WTC11 (cell line): ENCODE measurements at regions not wholly inside any gene's neighbourhood (a gene's known extent, or its start where the extent isn't known, plus 50 kb on each side); places are given as distances from the start of the nearest gene placed in this dataset.

ENCODE experiments used
- ATAC-seq: fragments of 200-7000 bp; cut with Tn5 transposase; 2 replicates; pipeline ENCODE4 v1.10.0; 2021; ENCODE audit warnings: mild to moderate bottlenecking, moderate library complexity
- CTCF ChIA-PET: fragments of 300-600 bp; sonication (Branson Sonifier 250); formaldehyde crosslinking; loops from one replicate; lab custom pipeline; 2021; ENCODE audit warnings: antibody characterized with exemption; lab: Charles Lee
- POLR2A ChIA-PET: fragments of 350-600 bp; sonication (Branson Sonifier 250); formaldehyde crosslinking; loops from one replicate; lab custom pipeline; 2021; ENCODE audit warnings: antibody characterized with exemption; lab: Charles Lee
- DNase-seq: peaks from one replicate; pipeline ENCODE4 v3.0.0; 2021; ENCODE audit warnings: low spot score
- H3K27ac Mint-ChIP-seq: 2 replicates; pipeline ENCODE4 v1.8.0; 2021; ENCODE audit warnings: mixed read lengths
- H3K27me3 Mint-ChIP-seq: 2 replicates; pipeline ENCODE4 v1.8.0; 2021; ENCODE audit warnings: low read depth, mild to moderate bottlenecking, moderate library complexity, mixed read lengths
- H3K36me3 Mint-ChIP-seq: 2 replicates; pipeline ENCODE4 v1.8.0; 2021; ENCODE audit warnings: mixed read lengths
- H3K4me1 Mint-ChIP-seq: 2 replicates; pipeline ENCODE4 v1.8.0; 2022; ENCODE audit warnings: mixed read lengths
- H3K4me3 Mint-ChIP-seq: 2 replicates; pipeline ENCODE4 v1.8.0; 2021; ENCODE audit warnings: mild to moderate bottlenecking, moderate library complexity, mixed read lengths
- H3K9me3 Mint-ChIP-seq: 2 replicates; pipeline ENCODE4 v1.8.0; 2021; ENCODE audit warnings: mixed read lengths
- ELF4 ChIP-seq: sonication (generic); formaldehyde crosslinking; IDR thresholded peaks from 2 replicates; pipeline ENCODE4 v1.8.1; 2022; ENCODE audit warnings: low read depth, mild to moderate bottlenecking, moderate library complexity, missing genetic modification reagents
- ESRRA ChIP-seq: sonication (generic); formaldehyde crosslinking; IDR thresholded peaks from 2 replicates; pipeline ENCODE4 v1.8.1; 2022; ENCODE audit warnings: mild to moderate bottlenecking, missing genetic modification reagents, borderline replicate concordance
- FOXP1 ChIP-seq: sonication (generic); formaldehyde crosslinking; IDR thresholded peaks from 2 replicates; pipeline ENCODE4 v1.8.0; 2022; ENCODE audit warnings: missing genetic modification reagents, mild to moderate bottlenecking, moderate library complexity, borderline replicate concordance
- HMGA2 ChIP-seq: fragments of 250-450 bp; sonication (Bioruptor Pico); IDR thresholded peaks from 2 replicates; pipeline ENCODE4 v1.4.0; 2021; ENCODE audit warnings: mild to moderate bottlenecking, moderate library complexity
- NFYB ChIP-seq: sonication (generic); formaldehyde crosslinking; conservative IDR thresholded peaks from 2 replicates; pipeline ENCODE4 v1.8.0; 2022; ENCODE audit warnings: low read depth, missing genetic modification reagents
- SMAD4 ChIP-seq: sonication (generic); formaldehyde crosslinking; IDR thresholded peaks from 2 replicates; pipeline ENCODE4 v1.8.0; 2022; ENCODE audit warnings: mild to moderate bottlenecking, missing genetic modification reagents
- SOX15 ChIP-seq: fragments of 250-450 bp; sonication (Bioruptor Pico); IDR thresholded peaks from 2 replicates; pipeline ENCODE4 v1.9.0; 2021; ENCODE audit warnings: mild to moderate bottlenecking
- TCF7 ChIP-seq: sonication (generic); formaldehyde crosslinking; IDR thresholded peaks from 2 replicates; pipeline ENCODE4 v1.8.0; 2022; ENCODE audit warnings: mild to moderate bottlenecking, low read depth, missing genetic modification reagents, moderate library complexity
- ZNF232 ChIP-seq: sonication (generic); formaldehyde crosslinking; IDR thresholded peaks from 2 replicates; pipeline ENCODE4 v1.8.0; 2022; ENCODE audit warnings: mild to moderate bottlenecking, missing genetic modification reagents
- ZNF671 ChIP-seq: fragments of 250-450 bp; sonication (Bioruptor Pico); IDR thresholded peaks from 2 replicates; pipeline ENCODE4 v1.8.0; 2021; ENCODE audit warnings: mild to moderate bottlenecking
- TF ChIP-seq, protein P1 (sequence below): sonication (generic); formaldehyde crosslinking; IDR thresholded peaks from 2 replicates; pipeline ENCODE4 v1.8.1; 2022; ENCODE audit warnings: low read depth, missing genetic modification reagents, borderline replicate concordance
- TF ChIP-seq, protein P2 (sequence below): fragments of 250-450 bp; sonication (Bioruptor Pico); conservative IDR thresholded peaks from 2 replicates; pipeline ENCODE4 v1.9.0; 2021; ENCODE audit warnings: mild to moderate bottlenecking
- TF ChIP-seq, protein P3 (sequence below): sonication (generic); formaldehyde crosslinking; IDR thresholded peaks from 2 replicates; pipeline ENCODE4 v1.8.0; 2023; ENCODE audit warnings: mild to moderate bottlenecking, missing genetic modification reagents
- TF ChIP-seq, protein P4 (sequence below): fragments of 250-450 bp; sonication (Bioruptor Pico); IDR thresholded peaks from 2 replicates; pipeline ENCODE4 v1.8.0; 2021; ENCODE audit warnings: mild to moderate bottlenecking
- TF ChIP-seq, protein P5 (sequence below): sonication (generic); formaldehyde crosslinking; IDR thresholded peaks from 2 replicates; pipeline ENCODE4 v1.8.1; 2023; ENCODE audit warnings: mild to moderate bottlenecking, moderate library complexity, missing genetic modification reagents
- TF ChIP-seq, protein P6 (sequence below): sonication (generic); formaldehyde crosslinking; IDR thresholded peaks from 2 replicates; pipeline ENCODE4 v1.8.1; 2022; ENCODE audit warnings: mild to moderate bottlenecking, missing genetic modification reagents, moderate library complexity, borderline replicate concordance

DNA sequence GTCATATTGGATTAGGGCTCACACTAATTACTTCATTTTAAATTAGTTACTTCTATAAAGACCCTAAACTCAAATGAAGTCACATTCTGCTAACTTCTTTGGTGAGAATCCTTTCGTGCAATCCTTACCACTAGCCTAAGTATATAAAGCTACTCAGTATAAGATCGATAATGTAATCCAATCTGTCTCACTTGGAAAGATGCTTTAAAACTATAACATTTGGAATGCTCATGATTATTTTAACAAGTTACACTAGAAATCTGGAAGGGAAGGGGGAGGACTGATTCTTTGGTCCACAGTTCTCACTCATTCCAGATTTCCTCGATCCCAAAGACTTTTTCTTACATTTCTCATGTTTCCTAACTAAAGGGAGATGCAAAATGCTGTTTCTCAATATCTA is 336.4 kb upstream of the SLIT2 start (continued):
- TF ChIP-seq, protein P1, sequence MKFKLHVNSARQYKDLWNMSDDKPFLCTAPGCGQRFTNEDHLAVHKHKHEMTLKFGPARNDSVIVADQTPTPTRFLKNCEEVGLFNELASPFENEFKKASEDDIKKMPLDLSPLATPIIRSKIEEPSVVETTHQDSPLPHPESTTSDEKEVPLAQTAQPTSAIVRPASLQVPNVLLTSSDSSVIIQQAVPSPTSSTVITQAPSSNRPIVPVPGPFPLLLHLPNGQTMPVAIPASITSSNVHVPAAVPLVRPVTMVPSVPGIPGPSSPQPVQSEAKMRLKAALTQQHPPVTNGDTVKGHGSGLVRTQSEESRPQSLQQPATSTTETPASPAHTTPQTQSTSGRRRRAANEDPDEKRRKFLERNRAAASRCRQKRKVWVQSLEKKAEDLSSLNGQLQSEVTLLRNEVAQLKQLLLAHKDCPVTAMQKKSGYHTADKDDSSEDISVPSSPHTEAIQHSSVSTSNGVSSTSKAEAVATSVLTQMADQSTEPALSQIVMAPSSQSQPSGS (CRISPR knock-in tag) = no peak
- TF ChIP-seq, protein P2, sequence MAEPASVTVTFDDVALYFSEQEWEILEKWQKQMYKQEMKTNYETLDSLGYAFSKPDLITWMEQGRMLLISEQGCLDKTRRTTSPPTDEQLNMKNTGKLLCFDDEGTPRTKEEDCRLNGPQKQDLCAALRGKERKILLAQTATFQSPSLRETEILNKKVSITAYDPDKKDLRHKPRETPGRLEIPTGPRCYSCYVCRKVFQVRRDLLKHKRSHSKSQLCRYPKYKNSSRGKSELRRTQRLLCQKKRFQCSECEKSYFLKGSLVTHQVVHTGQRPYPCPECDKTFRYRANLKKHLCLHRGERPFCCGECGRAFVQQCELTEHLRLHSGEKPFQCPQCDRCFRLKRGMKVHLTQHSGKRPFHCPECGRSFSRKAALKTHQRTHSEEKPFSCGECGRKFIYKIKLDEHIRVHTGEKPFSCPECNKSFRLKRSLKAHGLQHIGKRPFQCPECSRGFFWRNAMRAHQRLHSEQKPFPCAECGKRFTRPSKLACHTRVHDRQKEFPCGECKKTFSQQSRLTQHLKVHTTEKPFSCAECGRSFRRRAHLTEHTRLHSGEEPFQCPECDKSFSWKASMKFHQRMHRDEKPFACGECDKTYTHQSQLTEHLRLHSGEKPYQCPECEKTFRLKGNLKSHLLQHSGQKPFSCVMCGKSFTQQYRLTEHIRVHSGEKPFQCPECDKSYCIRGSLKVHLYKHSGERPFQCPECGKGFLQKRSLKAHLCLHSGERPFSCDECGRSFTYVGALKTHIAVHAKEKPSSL (CRISPR knock-in tag) = no peak
- TF ChIP-seq, protein P3, sequence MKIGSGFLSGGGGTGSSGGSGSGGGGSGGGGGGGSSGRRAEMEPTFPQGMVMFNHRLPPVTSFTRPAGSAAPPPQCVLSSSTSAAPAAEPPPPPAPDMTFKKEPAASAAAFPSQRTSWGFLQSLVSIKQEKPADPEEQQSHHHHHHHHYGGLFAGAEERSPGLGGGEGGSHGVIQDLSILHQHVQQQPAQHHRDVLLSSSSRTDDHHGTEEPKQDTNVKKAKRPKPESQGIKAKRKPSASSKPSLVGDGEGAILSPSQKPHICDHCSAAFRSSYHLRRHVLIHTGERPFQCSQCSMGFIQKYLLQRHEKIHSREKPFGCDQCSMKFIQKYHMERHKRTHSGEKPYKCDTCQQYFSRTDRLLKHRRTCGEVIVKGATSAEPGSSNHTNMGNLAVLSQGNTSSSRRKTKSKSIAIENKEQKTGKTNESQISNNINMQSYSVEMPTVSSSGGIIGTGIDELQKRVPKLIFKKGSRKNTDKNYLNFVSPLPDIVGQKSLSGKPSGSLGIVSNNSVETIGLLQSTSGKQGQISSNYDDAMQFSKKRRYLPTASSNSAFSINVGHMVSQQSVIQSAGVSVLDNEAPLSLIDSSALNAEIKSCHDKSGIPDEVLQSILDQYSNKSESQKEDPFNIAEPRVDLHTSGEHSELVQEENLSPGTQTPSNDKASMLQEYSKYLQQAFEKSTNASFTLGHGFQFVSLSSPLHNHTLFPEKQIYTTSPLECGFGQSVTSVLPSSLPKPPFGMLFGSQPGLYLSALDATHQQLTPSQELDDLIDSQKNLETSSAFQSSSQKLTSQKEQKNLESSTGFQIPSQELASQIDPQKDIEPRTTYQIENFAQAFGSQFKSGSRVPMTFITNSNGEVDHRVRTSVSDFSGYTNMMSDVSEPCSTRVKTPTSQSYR (CRISPR knock-in tag) = no peak
- TF ChIP-seq NFYB (CRISPR knock-in tag) (no peak), FOXP1 (CRISPR knock-in tag) (no peak), SOX15 (CRISPR knock-in tag) (no peak), ZNF232 (no peak), ZNF671 (CRISPR knock-in tag) (no peak)
- TF ChIP-seq, protein P4, sequence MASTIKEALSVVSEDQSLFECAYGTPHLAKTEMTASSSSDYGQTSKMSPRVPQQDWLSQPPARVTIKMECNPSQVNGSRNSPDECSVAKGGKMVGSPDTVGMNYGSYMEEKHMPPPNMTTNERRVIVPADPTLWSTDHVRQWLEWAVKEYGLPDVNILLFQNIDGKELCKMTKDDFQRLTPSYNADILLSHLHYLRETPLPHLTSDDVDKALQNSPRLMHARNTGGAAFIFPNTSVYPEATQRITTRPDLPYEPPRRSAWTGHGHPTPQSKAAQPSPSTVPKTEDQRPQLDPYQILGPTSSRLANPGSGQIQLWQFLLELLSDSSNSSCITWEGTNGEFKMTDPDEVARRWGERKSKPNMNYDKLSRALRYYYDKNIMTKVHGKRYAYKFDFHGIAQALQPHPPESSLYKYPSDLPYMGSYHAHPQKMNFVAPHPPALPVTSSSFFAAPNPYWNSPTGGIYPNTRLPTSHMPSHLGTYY (CRISPR knock-in tag) = no peak
- TF ChIP-seq, all 79 proteins: peak for 0

DNA sequence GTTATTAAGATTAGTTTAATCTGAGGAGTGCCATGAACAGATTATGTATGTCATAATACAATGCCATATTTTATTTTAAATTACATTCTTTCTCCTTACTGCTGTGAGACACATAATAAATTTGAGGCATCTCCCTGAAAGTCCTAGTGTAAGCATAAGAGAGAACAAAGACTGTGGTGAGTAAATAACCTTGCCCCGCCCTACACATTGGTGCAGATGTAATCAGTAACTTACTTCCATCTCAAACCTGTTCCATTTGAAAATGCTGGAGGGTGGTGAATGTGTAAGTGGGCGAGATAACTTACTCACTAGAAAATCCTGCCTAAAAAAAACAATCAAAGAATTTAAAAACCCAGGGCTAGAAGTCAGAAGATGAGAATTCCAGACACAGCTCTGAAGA is 338.1 kb upstream of the SLIT2 start:
- no peak for ATAC-seq
- no peaks in the 10 kb centered on the region; the same call in 1 of the 2 replicates for H3K27me3 Mint-ChIP-seq
- H3K36me3 Mint-ChIP-seq = no peaks in the 10 kb centered on the region
- peaks cover 16% of the 10 kb centered on the region for H3K9me3 Mint-ChIP-seq
- no peak overlapping the region for H3K4me3 Mint-ChIP-seq
- no peaks in the 10 kb centered on the region for H3K4me1 Mint-ChIP-seq
- TF ChIP-seq ESRRA (CRISPR knock-in tag) = no peak
- TF ChIP-seq, all 79 proteins: peak for 0
- no peak overlapping the region for H3K27ac Mint-ChIP-seq
- ChIA-PET CTCF (no interaction called here), POLR2A (no interaction called here)
- DNase-seq = no peak

DNA sequence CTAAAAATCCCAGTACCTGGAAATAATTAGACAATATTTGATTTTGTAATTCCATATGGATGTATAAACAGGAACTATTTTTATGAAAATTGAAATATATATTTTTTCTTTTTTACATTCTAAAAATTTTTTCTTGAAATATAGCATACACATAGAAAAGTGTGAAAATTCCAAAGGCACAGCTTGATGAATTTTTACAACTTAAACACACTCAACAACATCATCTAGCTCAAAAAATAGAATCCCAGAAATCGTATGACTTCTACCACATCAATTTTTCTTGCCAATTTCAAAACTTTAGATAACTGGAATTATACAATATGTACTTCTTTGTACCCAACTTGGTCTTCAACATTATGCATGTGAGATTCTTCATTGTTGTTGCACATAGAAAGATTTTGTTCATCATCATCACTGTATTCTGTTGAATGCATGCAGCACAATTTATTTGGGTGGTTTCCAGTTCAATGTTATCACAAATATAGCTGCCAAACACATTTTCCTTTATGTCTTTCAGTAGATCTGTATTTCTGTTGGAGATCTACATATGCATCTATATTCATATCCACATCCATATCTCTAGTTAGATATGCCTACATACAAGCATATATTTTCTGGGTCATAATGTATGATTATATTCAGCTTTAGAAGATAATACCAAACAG is 340.7 kb upstream of the SLIT2 start:
- ATAC-seq (no peak), DNase-seq (no peak)
- H3K36me3 Mint-ChIP-seq = no peaks in the 10 kb centered on the region
- no peaks in the 10 kb centered on the region for H3K27me3 Mint-ChIP-seq
- CTCF ChIA-PET = no interaction called here
- H3K9me3 Mint-ChIP-seq = no peaks in the 10 kb centered on the region
- no peaks in the 10 kb centered on the region for H3K4me1 Mint-ChIP-seq
- POLR2A ChIA-PET = no interaction called here
- TF ChIP-seq SMAD4 (CRISPR knock-in tag) = no peak
- TF ChIP-seq ELF4 (CRISPR knock-in tag) = no peak
- TF ChIP-seq, protein P5, sequence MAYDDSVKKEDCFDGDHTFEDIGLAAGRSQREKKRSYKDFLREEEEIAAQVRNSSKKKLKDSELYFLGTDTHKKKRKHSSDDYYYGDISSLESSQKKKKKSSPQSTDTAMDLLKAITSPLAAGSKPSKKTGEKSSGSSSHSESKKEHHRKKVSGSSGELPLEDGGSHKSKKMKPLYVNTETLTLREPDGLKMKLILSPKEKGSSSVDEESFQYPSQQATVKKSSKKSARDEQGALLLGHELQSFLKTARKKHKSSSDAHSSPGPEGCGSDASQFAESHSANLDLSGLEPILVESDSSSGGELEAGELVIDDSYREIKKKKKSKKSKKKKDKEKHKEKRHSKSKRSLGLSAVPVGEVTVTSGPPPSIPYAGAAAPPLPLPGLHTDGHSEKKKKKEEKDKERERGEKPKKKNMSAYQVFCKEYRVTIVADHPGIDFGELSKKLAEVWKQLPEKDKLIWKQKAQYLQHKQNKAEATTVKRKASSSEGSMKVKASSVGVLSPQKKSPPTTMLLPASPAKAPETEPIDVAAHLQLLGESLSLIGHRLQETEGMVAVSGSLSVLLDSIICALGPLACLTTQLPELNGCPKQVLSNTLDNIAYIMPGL (CRISPR knock-in tag) = no peak
- TF ChIP-seq TCF7 = no peak
- TF ChIP-seq, protein P6, sequence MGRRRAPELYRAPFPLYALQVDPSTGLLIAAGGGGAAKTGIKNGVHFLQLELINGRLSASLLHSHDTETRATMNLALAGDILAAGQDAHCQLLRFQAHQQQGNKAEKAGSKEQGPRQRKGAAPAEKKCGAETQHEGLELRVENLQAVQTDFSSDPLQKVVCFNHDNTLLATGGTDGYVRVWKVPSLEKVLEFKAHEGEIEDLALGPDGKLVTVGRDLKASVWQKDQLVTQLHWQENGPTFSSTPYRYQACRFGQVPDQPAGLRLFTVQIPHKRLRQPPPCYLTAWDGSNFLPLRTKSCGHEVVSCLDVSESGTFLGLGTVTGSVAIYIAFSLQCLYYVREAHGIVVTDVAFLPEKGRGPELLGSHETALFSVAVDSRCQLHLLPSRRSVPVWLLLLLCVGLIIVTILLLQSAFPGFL (CRISPR knock-in tag) = no peak
- no peak for TF ChIP-seq HMGA2 (CRISPR knock-in tag)
- TF ChIP-seq, all 79 proteins: peak for 0
- H3K4me3 Mint-ChIP-seq = no peak overlapping the region
- H3K27ac Mint-ChIP-seq = no peak overlapping the region
